ENCODE measurements at regions not wholly inside any gene's neighbourhood (a gene's known extent, or its start where the extent isn't known, plus 50 kb on each side); places are given as distances from the start of the nearest gene placed in this dataset.

GRCh38 chr19:34305221-34306083, 51.1 kb downstream of the GARRE1 start:
- no peak for DNase-seq

- no peak for DNase-seq
Measured at GRCh38 chr19:34306213-34306661, 51.9 kb downstream of the GARRE1 start.

GRCh38 chr19:34306824-34307223, 52.5 kb downstream of the GARRE1 start:
- DNase-seq: no peak

DNA sequence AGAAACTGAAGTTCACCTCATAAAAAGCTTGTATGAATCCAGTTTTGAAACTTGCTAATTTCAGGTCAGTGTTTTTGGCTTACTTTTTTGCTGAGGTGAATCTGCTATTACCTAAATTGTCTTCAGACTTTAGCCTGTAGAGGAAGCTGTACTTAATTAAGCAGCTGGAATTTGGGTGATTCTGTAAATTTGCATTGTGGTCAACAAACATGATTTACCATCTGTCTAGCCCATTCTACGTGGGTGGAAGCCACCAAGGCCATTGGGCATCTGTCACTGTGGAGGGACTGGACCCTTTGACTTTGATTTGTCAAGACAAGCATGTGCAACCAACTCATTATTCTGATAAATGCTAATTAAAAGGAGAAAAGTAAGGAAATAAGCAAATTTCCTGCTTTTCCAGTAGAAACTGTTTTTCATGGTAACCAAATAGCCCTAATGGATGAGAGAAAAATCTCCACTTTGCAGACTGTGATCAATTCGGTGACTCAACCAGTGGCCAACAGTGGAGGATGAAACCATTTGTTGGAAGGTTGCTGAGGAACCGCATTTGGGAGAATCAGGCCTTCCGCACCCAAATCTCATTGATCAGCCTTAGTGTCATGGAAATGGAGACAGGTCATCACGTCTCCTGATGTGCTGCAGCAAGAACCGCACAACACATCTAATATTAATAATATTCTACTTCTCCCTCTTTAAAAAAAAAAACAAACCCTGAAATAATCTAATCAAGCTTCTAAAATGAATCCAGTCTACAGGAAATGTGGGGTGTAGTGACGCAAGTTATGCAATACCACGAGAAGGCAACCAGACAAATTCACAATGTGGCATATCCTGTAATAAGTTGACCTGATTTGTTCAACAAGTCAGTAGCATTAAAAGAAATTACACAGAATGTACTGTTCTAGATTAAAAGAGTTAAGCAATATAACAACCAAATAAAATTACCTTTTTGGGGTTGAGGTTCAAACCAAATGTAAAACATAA, 54.3 kb downstream of the GARRE1 start:
- no peak for DNase-seq

GRCh38 chr19:34309368-34310138, 55.2 kb downstream of the GARRE1 start:
- no peak for DNase-seq

DNA sequence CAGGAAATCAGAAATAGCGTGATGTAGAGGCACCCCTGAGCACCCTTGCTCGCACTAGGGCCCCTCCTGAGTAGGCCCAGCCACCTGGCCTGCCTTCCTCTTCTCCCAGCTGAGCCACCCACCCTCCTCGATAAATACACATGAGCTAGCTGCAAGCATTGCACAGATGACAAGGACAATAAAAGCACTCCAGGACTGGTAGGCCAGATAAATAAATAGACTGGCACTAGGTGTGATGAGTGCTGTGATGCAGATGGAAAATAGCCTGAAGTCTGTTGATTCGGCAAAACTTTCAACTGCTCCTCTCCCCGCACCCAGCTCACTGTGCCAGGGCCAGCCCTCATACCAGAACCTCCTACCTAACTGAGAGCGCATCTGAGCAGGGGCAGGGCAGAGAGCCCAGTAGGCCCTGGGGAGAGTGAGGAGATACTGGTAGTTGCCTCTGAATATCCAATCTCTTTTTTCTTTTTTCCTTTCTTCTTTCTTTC, 54.5 kb upstream of the GPI start:
- no peak for DNase-seq

- peak in 1 of 2 experiments; percentile 6 for DNase-seq
Measured at GRCh38 chr19:34313188-34313587, 51.8 kb upstream of the GPI start.

- no peak for DNase-seq
Measured at GRCh38 chr19:34314437-34315313, 50.3 kb upstream of the GPI start.
